GM11168 (cell line): ENCODE measurements at regions not wholly inside any gene's neighbourhood (a gene's known extent, or its start where the extent isn't known, plus 50 kb on each side); places are given as distances from the start of the nearest gene placed in this dataset.

ENCODE experiments used
- in situ Hi-C: fragments of 300-500 bp; cut with MboI; formaldehyde crosslinking; loops from one replicate; pipeline ENCODE4 v1.12.0; 2022; ENCODE audit warnings: low sequenced_read_pairs; ENCODE audit not compliant: unreplicated experiment

DNA sequence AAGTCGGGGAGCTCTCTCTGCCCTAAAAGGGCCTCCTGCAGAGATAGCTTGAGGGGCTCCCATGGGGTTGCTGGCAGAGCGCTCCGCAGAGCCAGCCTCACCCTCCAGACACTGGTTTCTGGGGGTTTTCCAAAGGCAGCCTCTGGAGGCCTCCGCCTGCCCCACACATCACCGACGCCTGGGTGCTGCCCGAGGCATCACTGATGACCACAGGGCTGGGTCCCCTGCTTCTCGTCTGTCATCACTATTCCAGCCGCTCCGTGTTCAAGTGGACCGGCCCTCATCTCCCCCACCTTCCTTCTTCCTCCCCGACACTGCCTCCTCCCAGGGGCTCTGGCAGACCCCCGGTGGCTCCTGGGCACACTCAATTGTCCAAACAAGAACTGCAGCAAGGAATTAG is 64.1 kb upstream of the IRX4 start:
- in situ Hi-C loops, result no loop called here

DNA sequence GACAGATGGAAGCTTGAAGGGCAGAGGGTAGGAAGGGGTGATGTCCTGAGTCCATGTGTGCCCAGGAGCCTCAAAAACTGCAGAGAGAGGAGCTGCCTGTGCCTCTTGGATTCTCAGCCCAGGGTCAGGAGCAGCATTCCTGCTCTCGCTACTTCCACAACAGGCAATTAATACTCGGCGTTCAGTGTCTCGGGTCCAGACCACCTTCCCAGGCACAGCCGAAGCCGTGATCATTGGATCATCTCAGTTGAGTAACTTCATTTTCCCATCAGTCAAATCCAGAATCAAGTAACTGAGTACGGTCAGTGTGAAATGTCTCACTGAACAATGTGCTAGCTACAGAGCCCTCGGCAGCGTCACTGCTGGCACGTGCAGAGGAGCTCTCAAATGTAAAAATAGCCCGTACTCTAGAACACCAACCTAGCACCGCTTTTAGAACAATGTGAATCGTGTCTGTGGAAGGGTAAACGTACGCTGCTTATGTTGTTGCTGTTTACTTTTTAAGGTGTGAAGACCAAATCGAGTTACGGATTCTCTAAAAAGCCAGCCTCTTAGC is 63.5 kb upstream of the IRX4 start:
- in situ Hi-C loops, result no loop called here

DNA sequence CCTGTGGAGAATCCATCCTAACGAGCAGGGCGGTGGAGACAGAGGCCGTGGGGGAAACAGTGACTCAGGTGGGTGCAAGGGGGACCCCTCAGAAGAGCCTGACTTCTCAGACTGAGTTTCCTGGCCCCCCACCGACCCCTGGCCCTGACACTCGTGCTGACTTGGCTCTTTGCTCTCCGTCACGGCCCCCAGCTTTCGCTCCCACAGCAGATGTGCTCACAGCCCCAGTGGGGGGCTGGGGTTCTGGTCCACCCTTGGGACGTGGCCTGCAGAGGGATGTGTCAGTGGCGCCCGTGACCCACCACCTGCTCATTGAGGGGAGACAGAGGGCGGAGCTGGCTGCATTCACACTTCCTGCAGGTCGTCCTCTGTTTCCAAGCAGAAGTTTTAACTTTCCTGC is 62.9 kb upstream of the IRX4 start:
- in situ Hi-C loops, result no loop called here

GRCh38 chr5:1944408-1944807 is 61.7 kb upstream of the IRX4 start:
- in situ Hi-C loops, result no loop called here

GRCh38 chr5:1943481-1943880 is 60.8 kb upstream of the IRX4 start:
- in situ Hi-C loops, result no loop called here

GRCh38 chr5:1942630-1943029 is 59.9 kb upstream of the IRX4 start:
- in situ Hi-C loops, result no loop called here

- in situ Hi-C loops, result no loop called here
Measured at GRCh38 chr5:1942158-1942557, 59.4 kb upstream of the IRX4 start.

DNA sequence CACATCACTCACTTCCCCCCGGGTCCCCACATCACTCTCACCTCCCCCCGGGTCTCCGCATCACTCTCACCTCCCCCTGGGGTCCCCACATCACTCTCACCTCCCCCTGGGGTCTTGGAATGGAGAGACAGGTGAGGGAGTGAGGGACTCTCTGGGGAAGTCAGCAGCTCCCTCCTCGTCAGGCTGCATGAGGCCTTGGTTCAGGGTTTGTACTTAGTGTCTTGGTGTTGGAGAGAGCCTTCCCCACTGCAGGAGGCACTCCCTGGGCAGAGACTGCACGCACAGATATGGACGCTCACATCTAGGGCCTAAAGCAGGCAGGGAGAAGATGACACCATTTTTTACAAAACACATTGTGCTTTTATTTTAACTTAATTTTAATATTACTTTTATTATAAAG is 56.5 kb upstream of the IRX4 start:
- in situ Hi-C loops, result no loop called here

DNA sequence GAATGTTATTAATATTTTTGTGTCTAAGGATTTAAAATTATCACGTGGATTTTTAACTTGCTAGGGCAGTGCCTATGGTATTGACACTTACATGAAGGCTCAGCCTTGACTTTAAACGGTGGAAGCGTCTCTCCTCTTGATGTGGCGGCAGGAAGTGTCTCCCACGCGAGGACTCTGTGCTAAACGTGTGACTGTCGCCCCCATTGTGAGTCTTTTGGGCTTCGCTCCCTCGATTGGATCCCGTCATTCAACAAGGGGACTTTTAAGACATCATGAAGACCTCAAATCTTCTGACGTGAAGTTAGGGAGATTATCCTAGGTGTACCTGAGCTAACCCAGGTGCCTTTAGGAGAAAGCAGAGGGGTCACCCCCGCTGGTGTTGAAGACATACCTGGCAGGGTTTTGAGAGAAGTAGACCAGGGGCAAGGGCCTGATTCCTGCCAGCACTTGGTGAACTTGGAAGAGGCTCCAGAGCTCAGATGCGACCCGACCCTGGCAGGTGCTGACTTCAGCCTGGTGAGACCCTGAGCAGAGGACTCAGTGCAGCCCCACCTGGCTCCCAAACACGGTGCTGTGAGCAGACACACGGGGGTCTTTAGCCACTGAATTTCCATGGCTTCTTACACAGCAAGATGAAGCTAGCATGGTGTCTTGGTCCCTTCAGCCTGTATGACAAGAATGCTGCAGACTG is 55.7 kb upstream of the IRX4 start:
- in situ Hi-C loops, result no loop called here

DNA sequence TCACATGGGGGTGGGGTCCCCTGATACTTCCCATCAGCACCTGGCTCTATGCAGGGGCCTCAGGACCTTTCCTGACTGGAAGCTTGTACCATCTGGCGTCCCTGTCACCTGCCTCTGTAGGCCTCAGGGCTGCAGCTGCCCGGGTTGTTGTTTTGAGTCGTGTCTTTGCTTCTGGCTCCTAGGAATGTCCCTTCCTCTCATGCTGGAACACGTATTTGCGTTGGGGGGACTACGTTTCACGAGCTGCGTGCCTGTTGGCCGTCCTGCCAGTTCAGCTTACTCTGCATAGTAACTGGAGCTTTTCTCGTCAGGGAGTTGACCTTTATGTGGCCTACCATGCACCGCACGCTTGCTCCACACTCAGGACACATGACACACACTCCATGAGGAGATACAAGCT is 54.9 kb upstream of the IRX4 start:
- in situ Hi-C loops, result no loop called here

GRCh38 chr5:1936901-1937300 is 54.2 kb upstream of the IRX4 start:
- in situ Hi-C loops, result no loop called here

DNA sequence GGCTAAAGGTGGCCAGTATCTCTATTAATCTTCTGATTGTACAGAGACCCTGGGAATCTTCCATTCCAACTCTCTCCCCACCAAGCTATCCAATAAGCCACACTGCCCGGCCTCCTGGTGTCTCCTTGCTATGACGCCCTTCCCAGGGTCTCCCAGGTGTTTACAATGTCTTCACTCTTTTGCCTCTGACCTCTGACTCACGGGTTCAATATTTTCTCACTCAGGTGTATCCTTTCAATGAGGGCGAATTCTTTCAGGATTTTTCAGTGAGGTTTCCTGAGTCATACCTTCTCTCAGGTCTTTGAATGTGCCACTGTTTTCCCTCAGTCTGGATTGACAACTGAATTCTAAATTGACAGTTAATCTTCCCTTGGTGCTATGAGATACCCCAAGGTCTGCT is 53.7 kb upstream of the IRX4 start:
- in situ Hi-C loops, result no loop called here

DNA sequence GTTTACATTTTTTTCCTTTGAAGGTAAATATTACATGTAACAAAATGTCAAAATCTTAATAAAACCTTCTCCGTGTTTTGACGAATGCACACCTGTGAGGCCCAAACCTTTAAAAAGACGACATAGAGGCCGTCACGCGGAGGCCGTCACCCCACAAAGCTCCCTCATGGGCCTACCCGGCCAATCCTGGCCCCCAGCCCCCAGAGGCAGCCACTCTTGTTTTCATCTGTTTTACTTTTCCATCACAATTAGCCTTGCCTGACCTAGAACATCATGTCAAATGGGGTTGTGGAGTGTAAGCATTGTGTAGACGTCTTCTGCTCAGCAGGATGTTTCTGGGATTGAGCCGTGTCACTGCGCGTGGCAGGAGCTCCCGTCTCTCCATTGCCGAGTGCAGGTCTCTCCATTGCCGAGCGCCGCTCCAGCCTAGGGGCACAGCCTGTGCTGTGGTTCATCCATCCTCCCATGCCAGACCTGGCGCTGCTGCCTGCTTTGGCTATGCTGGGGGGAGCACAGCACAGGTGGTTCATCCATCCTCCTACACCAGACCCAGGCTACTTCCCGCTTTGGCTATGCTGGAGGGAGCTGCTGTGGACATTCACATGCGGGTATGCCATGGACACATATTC is 52.2 kb upstream of the IRX4 start:
- in situ Hi-C loops, result no loop called here

DNA sequence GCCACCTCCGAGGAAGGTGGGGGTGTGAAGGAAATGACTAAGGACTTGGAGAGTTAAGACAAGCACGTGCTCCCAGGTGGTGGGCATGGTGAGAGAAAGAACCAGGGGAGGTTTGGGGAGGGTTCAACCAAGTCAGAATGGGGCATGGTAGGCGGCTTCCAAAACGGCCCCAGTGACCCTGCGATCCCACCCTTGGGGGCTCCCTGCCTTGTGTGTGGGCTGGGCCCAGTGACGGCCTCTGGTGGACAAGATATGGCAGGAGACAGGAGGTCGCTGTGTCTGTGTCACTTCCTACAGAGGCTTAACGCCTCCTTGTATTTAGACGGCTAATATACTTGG is 51.3 kb upstream of the IRX4 start:
- in situ Hi-C loops, result no loop called here

- in situ Hi-C loops, result no loop called here
Measured at GRCh38 chr5:1933364-1934055, 50.8 kb upstream of the IRX4 start.
